ENCODE measurements at regions not wholly inside any gene's neighbourhood (a gene's known extent, or its start where the extent isn't known, plus 50 kb on each side); places are given as distances from the start of the nearest gene placed in this dataset.
"Not testable (repeated sequence)": the region's sequence is repeated elsewhere in the genome, so short reads cannot be mapped to it uniquely, and the experiment has no call there.

DNA sequence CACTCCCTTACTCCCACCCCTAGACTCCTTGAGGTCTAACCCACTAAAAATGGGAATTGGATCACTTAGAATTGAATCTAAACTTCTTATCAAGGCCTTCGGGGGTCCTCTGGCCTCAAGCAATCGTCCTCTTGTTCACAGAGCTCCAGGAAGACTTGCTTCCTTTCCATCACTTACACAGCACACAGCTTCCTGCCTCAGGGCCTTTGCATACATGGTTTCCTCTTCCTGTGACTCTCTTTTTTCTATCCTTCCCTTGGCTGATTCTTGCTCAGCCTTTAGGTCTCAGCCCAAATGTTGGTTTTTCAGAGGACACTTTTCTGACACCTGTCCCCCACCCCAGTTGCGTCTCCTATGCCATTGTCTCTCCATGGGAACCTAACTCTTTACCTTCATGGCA lies 50.0 kb upstream of the ALDH1B1 start:
- no peak for DNase-seq (ENCODE audit: low spot score)

DNA sequence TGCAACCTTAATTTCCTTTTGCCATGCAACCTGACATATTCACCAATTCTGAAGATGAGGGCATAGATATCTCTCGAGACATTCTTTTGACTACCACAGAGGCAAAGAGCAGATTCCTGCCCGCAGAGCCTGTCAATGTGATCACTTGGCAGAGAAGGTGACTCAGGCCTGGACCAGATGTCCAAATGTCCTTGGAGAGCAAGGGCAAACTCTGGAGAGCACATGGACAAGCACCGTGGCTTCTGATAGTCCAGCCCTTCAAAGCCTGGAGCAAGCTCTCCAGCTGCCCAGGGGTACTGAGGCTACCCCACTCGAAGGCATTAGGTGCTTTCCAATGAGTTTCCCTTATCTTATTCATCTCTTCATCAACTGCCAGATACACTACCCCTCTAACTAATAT lies 50.4 kb upstream of the ALDH1B1 start:
- no peak for DNase-seq (ENCODE audit: low spot score)

DNA sequence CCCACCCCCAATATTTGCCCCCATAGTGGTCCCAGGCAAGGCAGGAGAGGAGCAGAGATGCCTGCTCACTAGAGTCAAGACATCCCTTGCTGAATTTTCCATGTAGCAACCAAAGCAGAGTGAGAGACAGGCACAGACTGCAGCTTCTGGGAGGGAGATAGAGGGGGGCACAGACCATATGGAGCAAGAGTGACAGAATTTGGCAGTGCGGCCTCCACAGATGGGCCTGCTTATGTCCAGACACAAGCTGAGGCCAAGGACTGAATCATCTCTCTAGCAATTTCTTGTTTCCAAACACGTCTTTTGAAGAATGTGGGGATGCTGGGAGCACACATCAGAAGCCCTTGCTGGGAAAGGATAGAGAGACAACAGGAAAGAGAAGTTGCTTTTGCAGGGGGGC lies 53.0 kb upstream of the ALDH1B1 start:
- DNase-seq (ENCODE audit: low spot score) = peak; percentile 96

DNA sequence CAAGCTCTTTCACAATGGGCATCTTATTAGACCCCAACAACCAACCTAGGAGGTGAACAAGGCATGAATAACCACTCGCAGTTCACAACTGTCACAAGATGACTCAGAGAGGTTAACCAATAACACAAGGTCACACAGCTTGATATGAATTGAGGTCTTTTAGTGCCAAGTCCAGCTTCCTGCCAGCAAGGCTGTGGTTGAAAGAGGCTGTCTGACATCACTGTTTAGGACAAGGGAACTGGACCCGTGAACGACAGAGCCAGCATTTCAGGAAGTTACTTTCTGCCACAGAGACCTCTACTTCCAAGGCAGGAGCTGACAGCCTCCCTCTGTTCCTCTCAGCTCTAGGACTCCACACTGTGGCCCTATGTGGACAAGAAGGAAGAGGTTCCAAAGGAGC lies 53.4 kb upstream of the ALDH1B1 start:
- peak; percentile 8 for DNase-seq (ENCODE audit: low spot score)

DNA sequence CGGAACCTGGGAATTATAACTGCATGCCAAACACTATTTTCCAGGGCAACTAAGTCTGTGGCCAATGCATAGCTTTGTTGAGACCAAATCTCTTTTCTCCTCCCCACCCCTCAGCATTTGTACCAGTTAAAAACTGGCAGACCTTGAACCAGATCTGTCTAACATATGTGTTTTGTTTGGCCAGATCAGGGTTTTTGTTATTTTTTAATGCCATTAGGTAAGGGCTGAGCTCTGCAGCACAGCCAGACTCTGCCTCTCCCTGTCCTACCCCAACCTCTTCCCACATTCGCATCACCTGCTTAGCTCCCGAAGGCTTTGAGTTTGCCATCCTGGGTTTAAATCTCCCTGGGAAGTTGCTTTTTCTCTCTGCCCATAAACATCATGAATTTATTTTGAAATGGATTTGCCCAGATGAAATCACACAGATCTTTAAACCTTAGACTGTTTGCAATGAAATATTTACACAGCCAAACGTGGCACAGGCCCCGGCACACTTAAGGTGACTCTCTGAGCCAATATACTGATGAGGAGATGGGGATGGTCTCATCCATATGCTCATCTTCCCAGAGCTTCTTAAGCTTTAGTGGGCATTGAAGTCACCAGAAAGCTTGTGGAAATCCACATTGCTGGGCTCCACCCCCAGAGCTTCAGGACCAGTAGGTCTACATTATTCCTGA lies 54.0 kb upstream of the ALDH1B1 start:
- no peak for DNase-seq (ENCODE audit: low spot score)

DNA sequence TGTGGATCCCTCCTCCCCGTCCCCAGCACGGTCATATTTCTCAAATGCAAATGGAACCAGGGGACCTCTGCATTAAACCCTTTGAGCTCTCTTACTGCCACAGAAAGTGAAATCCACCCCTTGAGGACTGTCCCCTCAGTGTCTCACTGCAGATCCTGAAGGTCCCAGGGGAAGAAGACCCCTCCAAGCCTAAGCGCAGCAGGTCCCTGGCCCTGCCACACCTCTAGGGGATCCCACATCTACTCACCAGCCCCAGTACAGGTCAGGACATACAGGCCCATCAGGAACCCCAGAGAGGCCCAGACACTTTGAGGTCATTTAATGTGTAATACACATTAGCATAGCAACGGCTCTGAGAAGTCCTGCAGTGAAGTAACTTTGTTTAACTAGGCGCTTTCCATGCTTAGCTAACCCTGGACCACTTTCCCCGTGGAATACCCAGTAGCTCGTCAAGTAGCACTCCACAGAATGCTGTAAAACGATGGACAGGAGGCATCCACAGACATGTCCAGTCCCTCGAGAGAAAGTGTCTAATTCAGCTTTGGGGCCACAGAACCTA lies 54.7 kb upstream of the ALDH1B1 start:
- DNase-seq (ENCODE audit: low spot score) = no peak

DNA sequence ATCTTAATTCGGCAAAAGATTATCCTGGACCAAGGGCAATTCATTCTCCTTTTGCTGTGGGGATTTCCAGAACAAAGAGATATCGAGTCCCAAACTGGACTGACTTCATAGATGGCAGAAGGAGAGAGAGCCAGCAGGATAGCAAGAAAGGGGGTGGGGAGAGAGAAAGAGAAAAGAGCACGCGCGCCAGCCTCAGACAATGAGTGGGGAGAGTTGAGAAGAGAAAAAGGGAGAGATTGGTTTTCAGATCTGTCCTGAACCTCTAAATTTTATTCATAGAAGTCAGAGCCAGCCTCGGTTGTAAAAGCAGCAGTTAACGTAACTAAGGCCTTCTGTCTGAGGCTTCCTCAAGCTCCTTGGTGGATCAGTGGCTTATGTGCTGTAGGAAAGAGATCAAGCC lies 55.3 kb upstream of the ALDH1B1 start:
- DNase-seq (ENCODE audit: low spot score) = no peak

DNA sequence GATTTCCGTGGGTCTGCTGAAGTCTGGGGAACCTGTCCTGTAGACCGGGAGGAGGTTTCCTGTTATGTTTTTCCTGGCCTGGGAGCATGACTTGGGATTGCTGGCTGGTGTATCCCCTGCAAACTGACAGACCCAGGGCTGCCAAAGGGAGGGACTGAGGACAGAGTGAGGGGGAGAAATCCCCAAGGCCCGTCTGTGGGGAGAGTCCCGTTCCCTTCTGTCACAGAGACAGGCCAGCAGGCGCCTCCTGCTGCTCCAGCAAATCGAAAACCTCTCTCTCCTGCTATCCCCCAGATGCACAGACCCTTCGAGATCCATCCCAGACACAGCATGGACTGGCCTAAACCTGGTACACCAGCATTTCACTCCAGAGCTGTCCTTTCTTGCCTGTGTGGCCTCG lies 56.2 kb upstream of the ALDH1B1 start:
- no peak for DNase-seq (ENCODE audit: low spot score)

DNA sequence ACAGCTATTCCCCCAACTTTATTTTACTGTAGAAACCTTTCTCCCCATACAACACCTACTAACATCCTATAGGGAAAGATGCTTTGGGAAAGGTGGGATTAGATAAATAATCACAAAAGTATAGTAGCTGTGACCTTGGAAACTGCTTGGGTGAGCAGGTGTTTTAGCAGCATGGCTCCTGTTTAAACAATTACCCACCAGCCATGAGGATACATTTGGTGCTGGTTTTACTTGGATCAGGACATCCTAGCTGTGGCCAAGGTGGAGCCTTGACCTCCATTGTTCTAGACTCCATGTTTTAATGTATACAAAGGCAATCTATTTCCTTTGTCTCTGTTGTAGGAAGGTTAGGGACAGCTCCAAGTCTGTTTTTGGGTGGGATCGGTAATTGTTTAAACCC lies 56.8 kb upstream of the ALDH1B1 start:
- peak; percentile 66 for DNase-seq (ENCODE audit: low spot score)

DNA sequence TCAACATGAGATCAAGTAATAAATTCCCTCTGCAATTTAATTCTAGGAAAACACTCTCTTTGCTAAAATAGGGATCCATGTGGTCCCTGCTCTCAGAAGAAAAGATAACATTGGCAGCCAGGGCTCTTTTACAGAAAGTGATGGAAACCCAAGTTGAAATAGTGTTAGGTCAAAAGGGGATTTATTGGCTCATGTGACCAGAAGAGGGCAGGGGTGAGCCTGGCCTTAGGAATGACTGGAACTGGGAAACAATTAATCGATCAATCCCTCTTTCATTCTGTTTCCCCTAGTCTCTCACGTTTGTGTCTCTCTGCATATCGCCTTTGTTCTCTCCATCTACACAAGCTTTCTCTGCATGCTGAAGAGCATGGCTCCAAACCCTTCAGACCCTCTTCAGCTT lies 58.3 kb upstream of the ALDH1B1 start:
- no peak for DNase-seq (ENCODE audit: low spot score)

DNA sequence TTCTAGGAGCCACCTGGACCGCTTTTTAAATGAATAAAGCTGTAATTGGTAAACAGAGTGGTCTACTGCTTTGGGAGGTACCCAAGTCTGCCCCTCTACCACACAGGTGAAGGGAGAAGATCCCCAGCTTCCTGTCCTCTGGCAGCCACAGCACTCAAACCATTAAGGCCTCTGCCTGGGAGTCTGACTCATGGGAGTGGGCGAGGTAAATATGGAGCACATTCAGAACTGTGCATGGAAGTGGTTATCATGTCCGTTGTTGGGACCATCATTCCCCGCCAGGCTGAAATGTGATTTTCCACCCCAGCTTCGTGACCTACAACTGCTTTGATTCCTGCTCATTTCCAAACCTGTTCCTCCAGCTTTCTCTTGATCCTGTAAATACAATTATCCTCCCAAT lies 59.5 kb upstream of the ALDH1B1 start:
- no peak for DNase-seq (ENCODE audit: low spot score)

DNA sequence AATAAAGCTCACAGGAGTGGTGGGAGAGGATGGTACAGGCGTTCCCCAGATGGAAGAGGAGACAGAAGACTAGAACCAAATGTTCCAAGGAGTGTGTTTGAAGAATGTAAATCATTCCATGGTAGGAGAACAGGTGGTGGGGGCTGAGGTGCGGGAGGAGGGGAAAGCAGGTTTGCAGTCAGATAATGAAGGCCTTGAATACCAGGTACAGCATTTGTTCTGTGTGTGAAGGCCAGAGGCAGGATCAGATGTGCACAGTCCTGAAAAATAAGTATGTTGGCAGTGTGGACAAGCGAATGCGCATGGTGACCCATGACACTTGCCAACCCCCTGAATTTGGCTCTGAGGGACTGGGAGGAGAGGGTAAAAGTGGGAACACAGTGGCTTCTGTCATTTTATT lies 59.9 kb upstream of the ALDH1B1 start:
- DNase-seq (ENCODE audit: low spot score) = no peak

DNA sequence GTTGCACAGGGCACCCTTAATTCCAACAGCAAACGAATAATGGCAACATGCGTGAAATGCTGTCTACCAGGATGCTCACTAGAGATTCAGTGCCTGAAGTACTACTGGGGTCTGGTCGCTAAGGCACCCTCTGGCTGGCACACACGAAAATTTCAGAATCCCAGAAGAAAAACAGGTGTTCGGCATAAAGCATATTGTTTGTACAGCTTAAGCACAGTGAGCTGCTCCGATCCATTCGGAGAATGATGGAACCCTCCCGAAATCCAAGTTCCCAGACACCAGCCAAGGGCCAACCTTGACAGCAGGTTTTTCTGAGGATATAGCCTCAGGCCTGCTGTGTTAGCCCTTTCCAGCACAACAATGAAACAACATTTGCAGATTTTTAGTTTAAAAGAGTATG lies 61.4 kb upstream of the ALDH1B1 start:
- DNase-seq (ENCODE audit: low spot score) = no peak

DNA sequence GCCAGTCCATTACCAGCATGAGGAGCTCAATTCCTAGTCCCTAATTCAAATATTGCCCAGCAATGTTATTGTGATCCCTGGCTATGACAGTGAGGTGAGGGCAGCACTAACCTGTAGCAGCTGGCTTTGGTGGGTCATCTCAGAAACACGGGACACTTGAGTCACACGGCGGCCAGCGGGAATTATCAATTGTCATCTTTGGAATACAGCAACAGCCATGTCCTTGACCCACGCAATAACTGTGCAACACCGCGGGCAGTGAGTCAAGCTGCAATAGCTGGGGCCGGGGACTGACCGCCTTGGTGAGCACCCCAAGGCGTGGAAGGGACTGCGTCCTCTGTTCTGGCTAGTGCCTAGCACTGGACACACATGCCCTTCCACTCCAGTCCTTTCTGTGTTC lies 62.5 kb upstream of the ALDH1B1 start:
- no peak for DNase-seq (ENCODE audit: low spot score)

DNA sequence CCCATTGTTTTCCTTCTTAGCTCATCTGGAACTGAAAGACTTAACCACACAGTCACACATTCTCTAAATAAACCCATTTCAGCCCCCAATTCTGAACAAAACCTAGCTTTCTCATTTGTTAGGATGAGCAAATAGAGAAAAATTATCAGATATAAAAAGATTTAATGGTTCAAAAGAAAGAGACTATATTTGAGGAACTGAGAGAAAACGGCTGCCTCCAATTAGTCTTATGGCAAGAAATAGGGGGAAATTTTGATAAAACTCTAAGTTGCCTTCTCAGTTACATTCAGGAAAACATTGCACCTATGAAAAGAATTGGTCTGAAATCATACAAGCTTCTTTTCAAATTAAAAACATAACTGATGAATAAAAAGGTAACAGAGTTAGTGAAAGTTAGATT lies 63.7 kb upstream of the ALDH1B1 start:
- DNase-seq (ENCODE audit: low spot score) = no peak

DNA sequence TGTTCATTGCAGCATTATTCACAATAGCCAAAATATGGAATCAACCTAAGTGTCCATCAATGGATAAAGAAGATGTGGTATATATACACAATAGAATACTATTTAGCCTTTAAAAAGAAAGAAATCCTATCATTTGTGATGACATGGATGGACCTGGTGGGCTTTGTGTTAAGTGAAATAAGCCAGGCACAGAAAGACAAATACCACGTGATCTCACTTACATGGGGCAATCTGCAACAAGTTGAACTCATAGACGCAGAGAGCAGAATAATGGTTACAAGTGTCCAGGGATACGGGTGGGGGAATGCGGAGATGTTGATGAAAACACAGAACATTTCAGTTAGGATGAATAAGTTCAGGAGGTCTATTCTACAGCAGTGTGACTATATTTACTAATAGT lies 66.4 kb upstream of the ALDH1B1 start:
- DNase-seq (ENCODE audit: low spot score) = no peak

DNA sequence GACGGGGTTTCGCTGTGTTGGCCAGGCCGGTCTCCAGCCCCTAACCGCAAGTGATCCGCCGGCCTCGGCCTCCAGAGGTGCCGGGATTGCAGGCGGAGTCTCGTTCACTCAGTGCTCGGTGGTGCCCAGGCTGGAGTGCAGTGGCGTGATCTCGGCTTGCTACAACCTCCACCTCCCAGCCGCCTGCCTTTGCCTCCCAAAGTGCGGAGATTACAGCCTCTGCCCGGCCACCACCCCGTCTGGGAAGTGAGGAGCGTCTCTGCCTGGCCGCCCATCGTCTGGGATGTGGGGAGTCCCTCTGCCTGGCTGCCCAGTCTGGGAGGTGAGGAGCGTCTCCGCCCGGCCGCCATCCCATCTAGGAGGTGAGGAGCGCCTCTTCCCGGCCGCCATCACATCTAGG lies 68.3 kb upstream of the ALDH1B1 start:
- DNase-seq (ENCODE audit: low spot score) = not testable (repeated sequence)

DNA sequence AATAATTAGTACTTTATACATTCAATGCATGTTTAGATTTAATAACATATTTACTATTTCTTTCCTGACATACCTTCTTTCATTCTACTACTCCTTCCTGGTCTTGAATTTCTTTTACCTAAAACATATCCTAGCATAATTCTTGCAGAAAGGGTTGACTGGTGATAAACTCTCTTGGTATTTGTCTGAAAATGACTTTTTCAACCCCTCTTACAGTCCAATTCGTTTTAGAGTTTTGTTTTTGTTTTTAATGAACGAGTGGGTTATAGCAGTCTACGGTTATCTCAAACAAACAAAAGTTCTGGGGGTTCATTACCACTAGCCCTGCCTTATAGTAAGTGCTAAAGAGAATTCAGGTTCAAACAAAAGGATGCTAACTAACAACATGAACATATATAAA lies 69.6 kb upstream of the ALDH1B1 start:
- no peak for DNase-seq (ENCODE audit: low spot score)

DNA sequence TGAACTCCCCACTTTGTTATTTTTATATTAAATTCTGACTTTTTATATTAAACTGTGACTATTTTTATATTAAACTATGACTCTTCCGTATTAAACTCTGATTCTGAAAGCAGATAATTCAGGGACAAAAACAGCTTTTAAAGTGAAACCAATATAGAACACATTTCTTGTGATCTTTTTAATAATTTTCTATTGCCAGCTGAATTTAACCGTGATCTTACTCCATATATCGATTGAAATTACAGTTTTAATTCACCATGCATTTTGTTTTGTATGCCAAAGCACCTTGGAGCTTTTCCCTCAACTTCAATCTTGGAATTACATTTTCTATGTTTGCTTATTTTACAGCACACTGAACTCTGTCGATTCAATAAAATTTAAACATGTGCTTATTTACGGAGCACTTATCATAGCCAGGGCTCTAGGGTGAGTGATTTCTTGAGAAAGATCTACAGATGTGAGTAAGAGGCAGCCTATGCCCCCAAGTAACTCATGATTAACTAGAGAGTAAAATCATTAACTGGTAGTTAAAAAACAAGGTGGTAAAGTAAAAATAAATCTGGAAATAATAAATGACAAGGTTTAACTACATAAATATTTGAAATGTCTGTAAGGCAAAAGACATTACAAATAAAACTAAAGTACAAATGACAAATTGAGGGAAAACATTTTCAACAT lies 72.9 kb upstream of the ALDH1B1 start:
- no peak for DNase-seq (ENCODE audit: low spot score)

DNA sequence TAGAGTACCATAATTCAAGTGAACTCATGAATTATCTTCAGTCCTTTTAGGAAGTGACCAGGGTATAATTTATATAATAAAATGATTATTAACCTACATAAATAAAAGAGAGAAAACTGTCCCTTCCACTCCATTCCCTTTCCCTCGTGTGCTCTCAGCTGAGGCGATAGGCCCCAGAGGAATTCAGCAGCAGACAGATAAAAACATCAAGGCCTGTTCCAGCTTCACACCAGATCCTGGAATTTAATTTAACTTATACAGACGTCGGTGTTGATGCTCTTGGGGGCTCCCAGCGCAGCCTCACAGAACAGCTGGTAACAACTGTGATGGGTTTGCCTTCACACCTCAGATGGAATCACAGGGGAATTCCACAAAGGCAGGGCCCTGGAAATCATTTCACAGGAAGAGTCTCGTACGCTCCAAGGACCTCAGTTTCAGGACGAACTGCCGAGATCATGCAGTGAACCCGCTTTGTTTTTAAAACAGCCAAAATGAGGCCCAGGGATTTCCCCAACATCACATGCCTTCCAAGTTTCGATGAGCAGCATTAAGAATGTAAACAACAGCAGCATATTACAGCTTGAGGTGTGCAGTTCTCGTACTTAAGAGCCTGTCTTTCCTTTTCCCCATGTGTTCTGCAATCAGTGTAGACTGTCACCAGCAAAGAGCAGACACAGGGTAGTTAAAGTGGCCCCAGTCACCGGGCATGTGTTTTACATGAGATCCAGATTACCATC lies 73.6 kb upstream of the ALDH1B1 start:
- no peak for DNase-seq (ENCODE audit: low spot score)

DNA sequence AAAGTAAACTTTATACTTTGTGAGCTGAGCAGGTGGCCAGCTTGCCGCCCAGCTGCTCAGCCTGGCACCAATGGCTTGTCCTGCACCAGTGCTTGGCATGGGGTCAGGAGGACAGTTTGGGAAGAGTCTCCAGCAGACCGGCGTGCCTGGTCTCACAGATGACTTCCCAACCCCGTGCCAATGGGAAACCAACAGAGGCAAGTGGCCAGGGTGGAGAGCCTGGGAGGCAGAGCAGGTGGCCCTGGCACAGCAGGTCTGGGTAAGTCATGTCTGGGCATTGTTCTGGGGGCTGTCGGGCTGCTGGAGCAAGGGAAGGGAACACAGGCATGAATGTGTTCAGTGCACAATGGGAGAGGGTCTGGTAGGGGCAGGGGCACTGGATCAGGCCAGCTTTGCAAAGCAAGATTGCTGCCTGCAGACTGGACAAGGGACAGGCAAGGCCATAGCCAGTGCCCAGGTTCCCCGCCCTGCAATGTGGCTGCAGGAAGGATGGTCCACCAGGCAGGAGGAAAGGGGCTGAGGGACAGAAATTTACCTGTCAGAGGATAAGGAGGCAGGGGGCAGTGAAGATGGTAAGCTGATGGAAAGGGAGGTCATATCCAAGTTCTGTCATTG lies 76.2 kb upstream of the ALDH1B1 start:
- peak; percentile 87 for DNase-seq (ENCODE audit: low spot score)

DNA sequence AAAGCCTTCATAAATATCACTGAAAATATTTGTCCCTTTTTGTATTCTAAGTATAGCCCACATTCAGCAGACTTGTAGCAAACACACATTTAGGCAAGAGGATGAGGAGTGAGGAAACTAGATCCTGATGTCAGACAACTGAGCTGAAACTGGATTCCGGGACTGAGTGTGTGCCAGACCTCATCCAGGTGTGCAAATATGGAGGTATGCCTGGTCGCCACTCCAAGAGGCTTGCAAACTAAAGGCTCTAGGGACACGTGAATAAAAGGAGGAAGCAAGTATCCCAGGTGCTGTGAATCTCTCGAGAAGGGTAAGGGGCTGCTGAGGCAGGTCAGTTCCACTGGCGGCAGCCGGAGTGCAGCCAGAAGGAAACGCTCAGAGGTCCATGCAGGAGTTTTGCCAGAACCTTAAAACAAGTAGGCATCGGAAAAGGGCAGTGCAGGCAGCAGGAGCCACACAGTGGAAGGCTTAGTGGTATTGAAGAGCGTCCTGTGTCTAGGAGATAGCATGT lies 77.4 kb upstream of the ALDH1B1 start:
- DNase-seq (ENCODE audit: low spot score) = no peak

Data from cerebellar cortex (tissue), 1 donor.